ENCODE measurements at regions not wholly inside any gene's neighbourhood (a gene's known extent, or its start where the extent isn't known, plus 50 kb on each side); places are given as distances from the start of the nearest gene placed in this dataset.

DNA sequence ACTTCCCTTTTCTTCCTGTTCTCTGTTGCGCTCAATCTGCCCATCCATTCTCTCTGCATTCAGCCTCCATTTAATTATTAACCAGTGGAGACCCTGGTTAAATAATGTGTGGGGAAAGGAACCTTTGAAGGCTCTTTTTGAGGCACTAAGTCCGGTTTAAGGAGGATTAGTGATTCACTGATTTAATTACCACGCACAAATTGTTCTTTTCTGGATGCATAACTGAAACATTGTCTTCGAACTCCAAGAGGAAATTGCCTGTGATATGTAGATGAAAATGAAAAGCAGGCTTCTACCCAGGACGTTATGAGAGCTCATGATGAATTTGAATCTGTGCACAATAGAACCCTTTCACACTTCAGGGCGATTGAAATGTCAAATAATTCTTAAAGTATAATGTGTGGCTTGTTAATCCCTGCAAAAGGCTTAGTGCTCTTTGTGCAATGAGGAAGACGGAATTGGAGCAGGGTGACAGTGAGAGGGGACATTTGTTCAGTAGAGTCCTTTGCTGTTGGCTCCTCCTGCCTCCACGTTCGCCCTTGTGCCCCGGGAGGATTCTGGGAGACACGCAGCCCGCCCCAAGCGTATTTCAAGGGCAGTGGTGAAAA is 51.1 kb upstream of the ZNF236 start:
- no peak overlapping the region for H3K4me3 ChIP-seq (replicated peaks in 1 of 3)
- no peaks in the 10 kb centered on the region for H3K4me1 ChIP-seq
- no peaks in the 10 kb centered on the region for H3K27me3 ChIP-seq
- no peak for TF ChIP-seq POLR2A (IDR thresholded peaks at IDR 0.05)
- TF ChIP-seq, protein P1, sequence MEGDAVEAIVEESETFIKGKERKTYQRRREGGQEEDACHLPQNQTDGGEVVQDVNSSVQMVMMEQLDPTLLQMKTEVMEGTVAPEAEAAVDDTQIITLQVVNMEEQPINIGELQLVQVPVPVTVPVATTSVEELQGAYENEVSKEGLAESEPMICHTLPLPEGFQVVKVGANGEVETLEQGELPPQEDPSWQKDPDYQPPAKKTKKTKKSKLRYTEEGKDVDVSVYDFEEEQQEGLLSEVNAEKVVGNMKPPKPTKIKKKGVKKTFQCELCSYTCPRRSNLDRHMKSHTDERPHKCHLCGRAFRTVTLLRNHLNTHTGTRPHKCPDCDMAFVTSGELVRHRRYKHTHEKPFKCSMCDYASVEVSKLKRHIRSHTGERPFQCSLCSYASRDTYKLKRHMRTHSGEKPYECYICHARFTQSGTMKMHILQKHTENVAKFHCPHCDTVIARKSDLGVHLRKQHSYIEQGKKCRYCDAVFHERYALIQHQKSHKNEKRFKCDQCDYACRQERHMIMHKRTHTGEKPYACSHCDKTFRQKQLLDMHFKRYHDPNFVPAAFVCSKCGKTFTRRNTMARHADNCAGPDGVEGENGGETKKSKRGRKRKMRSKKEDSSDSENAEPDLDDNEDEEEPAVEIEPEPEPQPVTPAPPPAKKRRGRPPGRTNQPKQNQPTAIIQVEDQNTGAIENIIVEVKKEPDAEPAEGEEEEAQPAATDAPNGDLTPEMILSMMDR (IDR thresholded peaks at IDR 0.05), result no peak
- no peaks in the 10 kb centered on the region for H3K36me3 ChIP-seq
- WGBS, 2 donors, result 71 to 78% methylated on average over 13 of the region's 13 CpGs
- H3K9me3 ChIP-seq, result no peaks in the 10 kb centered on the region
- H3K27ac ChIP-seq, result no peak overlapping the region
- intact Hi-C loops (cut with DNase I), result no loop called here
- DNase-seq, result no peak

DNA sequence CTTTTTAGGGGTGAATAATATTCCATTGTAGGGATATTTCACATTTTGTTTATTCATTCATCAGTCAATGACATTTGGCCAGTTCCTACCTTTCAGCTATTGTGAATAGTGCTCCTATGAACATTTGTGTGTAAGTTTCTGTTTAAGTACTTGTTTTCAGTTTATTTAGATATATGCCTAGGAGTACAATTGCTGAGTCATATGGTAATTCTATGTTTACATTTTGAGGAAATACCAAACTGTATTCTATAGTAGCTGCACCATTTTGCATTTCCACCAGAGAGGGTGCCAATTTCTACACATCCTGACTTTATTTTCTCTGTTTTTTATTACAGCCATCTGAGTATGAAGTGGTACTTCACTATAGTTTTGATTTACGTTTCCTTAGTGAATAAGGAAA is 54.4 kb upstream of the ZNF236 start:
- WGBS, 2 donors, result 75 to 85% methylated on average over 1 of the region's 1 CpG

DNA sequence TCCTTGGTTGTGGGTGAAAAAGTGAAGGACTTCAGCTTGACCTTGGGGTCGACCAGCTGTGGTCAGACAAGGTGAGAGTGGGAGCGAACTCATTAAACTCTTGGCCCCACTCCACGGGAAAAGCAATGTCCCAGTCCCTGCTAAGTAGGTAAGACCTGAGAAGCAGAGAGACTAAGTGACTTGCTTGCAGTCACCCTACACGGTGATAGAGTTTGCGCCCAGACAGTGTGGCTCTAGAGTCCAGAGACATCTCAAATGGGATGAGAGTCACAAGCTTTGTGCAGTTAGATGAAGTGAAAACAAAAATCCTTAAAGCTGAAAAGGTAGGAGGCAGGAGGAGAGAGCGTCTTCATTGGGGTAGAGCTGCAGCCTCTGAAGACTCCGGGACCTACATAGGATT is 55.9 kb upstream of the ZNF236 start:
- Histone ChIP-seq H3K4me1 (no peaks in the 10 kb centered on the region), H3K27me3 (no peaks in the 10 kb centered on the region), H3K36me3 (no peaks in the 10 kb centered on the region), H3K27ac (no peak overlapping the region), H3K4me3 (replicated peaks in 1 of 3) (no peak overlapping the region), H3K9me3 (no peaks in the 10 kb centered on the region)
- TF ChIP-seq POLR2A (IDR thresholded peaks at IDR 0.05), result no peak
- TF ChIP-seq, protein P1 (IDR thresholded peaks at IDR 0.05), result no peak
- 84% methylated on average over 7 of the region's 7 CpGs for WGBS, 2 donors
- intact Hi-C loops (cut with DNase I), result no loop called here
- DNase-seq, result no peak

More for the DNA sequence above, 54.4 kb upstream of the ZNF236 start:
- H3K4me1 ChIP-seq, result no peaks in the 10 kb centered on the region
- no peak overlapping the region for H3K27ac ChIP-seq
- H3K4me3 ChIP-seq (replicated peaks in 1 of 3), result no peak overlapping the region
- no peaks in the 10 kb centered on the region for H3K36me3 ChIP-seq
- intact Hi-C loops (cut with DNase I), result no loop called here
- H3K27me3 ChIP-seq, result no peaks in the 10 kb centered on the region
- no peak for TF ChIP-seq POLR2A (IDR thresholded peaks at IDR 0.05)
- TF ChIP-seq, protein P1 (IDR thresholded peaks at IDR 0.05), result no peak
- H3K9me3 ChIP-seq, result no peaks in the 10 kb centered on the region
- no peak for DNase-seq

- Histone ChIP-seq H3K36me3 (no peaks in the 10 kb centered on the region), H3K4me1 (no peaks in the 10 kb centered on the region), H3K27me3 (no peaks in the 10 kb centered on the region), H3K9me3 (no peaks in the 10 kb centered on the region), H3K4me3 (replicated peaks in 1 of 3) (no peak overlapping the region), H3K27ac (no peak overlapping the region)
- intact Hi-C loops (cut with DNase I), result no loop called here
- no peak for DNase-seq
- 83 to 86% methylated on average over 5 of the region's 5 CpGs for WGBS, 2 donors
- no peak for TF ChIP-seq POLR2A (IDR thresholded peaks at IDR 0.05)
- TF ChIP-seq, protein P1 (IDR thresholded peaks at IDR 0.05), result no peak
These were observed 56.7 kb upstream of the ZNF236 start for GRCh38 chr18:76765649-76766048.

DNA sequence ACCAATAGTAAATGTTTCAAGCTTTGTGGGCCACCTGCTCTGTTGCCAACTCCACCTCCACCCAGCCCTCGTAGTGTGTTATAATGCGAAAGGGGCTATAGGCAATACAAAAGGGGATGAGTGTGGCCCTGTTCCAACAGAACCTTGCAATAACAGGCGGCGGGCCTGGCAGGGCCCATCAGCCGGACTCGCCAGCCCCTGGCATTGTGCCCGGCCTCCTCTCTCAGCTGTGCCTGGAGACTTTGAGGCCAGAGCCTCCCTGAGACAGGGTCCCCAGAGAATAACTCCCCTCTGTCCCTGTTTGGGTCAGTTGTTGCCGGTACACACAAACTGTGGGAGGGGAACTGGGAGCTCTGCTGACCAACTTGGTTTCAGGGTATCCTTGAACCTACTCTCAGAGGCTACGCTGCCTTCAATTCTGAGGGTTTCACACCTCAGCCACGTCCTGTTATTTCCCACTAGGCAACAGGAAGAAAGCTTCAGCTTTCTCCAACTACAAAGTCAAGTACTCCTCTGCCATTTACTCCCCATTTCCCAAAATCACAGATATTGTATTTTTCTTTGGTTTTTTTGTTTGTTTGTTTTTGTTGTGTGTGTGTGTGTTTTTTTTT is 58.0 kb upstream of the ZNF236 start:
- Histone ChIP-seq H3K36me3 (no peaks in the 10 kb centered on the region), H3K4me3 (replicated peaks in 1 of 3) (no peak overlapping the region), H3K4me1 (no peaks in the 10 kb centered on the region), H3K27ac (no peak overlapping the region), H3K9me3 (no peaks in the 10 kb centered on the region), H3K27me3 (no peaks in the 10 kb centered on the region)
- no peak for TF ChIP-seq POLR2A (IDR thresholded peaks at IDR 0.05)
- TF ChIP-seq, protein P1 (IDR thresholded peaks at IDR 0.05), result no peak
- WGBS, 2 donors, result 71% methylated on average over 10 of the region's 10 CpGs
- DNase-seq, result no peak
- intact Hi-C loops (cut with DNase I), result no loop called here

All from thyroid gland (tissue), 4 donors.